ENCODE measurements at regions not wholly inside any gene's neighbourhood (a gene's known extent, or its start where the extent isn't known, plus 50 kb on each side); places are given as distances from the start of the nearest gene placed in this dataset.

- TF ChIP-seq CTCF (IDR thresholded peaks at IDR 0.05) (no peak), ZFX (IDR thresholded peaks at IDR 0.05; ENCODE audit: borderline replicate concordance) (no peak)
- no peak overlapping the region for H3K27ac ChIP-seq
These were observed 50.9 kb downstream of the DISP1 start for GRCh38 chr1:222865718-222866117.

DNA sequence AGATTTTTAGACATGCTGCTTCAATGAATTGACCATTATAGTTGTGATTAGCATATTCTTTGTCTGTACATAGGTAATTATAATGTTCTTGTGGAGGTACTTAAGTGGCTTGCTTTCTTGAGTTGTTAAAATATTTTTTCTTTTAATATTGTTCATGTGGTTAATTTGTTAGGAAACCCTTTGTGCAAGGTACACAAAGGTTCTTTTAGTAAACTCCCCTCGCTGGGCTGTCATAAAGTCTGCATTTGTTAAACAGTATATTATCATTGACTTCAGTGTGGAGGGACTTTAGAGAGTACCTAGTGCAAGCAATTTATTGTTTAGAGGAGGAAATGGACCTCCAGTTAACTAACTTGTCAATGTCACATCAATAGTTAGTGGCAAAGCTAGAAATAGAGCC, 52.5 kb downstream of the DISP1 start:
- no peak overlapping the region for H3K27ac ChIP-seq
- TF ChIP-seq CTCF (IDR thresholded peaks at IDR 0.05) (no peak), ZFX (IDR thresholded peaks at IDR 0.05; ENCODE audit: borderline replicate concordance) (no peak)

DNA sequence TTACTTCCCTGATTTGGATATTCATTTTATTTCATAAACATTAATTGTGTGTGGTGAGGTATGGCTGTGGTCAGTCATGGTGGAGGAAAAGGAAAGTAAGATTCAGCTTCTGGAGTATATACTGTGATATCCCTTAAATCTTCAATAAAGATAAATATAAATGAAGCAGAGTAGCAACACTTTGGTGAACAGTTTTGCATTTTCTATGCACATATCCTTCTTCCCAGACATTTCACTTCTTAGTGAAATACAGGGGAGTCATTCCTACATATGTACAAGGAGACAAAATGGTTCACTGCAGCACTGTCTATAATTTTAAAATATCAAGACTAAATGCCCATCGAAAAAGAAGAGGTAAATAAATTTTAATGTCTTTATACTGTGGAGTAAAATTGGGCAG, 61.3 kb downstream of the DISP1 start:
- no peak for TF ChIP-seq CTCF (IDR thresholded peaks at IDR 0.05)
- no peak for TF ChIP-seq ZFX (IDR thresholded peaks at IDR 0.05; ENCODE audit: borderline replicate concordance)
- H3K27ac ChIP-seq: no peak overlapping the region

DNA sequence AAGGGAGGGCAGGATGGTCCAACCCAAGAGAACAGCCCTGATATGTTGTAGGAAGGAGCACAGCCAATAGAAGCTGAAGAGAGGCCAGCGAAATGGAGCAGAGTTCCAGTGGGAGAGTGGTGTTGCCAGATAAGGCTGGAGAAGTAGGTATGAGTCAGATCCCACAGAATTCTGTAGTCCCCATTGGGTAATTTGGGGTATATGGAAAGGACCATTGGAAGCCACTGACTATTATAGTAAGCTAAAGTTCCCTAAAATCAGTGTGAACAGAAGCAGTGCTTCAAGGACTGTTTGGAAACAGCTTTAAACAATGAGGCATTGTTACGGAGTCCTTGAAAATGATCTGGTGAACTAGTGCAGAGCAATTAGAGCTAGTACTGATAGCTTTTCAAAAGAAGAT, 63.0 kb downstream of the DISP1 start:
- H3K27ac ChIP-seq: no peak overlapping the region
- TF ChIP-seq ZFX (IDR thresholded peaks at IDR 0.05; ENCODE audit: borderline replicate concordance) (no peak), CTCF (IDR thresholded peaks at IDR 0.05) (no peak)

DNA sequence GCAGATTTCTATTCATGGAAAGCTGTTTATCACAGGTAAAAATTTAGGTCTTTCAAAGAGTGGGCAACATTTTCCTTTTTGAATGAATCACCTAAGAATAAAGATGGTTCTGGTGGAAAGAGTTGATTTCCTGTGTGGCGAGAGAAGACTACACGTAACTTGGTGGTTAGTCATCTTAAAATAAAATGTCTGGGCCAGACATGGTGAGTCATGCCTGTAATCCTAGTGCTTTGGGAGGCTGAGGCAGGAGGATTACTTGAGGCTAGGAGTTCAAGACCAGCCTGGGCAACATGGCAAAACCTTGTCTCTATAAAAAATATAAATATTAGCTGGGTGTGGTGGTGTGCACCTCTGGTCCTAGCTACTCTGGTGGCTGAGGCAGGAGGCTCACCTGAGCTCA, 65.7 kb downstream of the DISP1 start:
- no peak for TF ChIP-seq ZFX (IDR thresholded peaks at IDR 0.05; ENCODE audit: borderline replicate concordance)
- no peak for TF ChIP-seq CTCF (IDR thresholded peaks at IDR 0.05)

DNA sequence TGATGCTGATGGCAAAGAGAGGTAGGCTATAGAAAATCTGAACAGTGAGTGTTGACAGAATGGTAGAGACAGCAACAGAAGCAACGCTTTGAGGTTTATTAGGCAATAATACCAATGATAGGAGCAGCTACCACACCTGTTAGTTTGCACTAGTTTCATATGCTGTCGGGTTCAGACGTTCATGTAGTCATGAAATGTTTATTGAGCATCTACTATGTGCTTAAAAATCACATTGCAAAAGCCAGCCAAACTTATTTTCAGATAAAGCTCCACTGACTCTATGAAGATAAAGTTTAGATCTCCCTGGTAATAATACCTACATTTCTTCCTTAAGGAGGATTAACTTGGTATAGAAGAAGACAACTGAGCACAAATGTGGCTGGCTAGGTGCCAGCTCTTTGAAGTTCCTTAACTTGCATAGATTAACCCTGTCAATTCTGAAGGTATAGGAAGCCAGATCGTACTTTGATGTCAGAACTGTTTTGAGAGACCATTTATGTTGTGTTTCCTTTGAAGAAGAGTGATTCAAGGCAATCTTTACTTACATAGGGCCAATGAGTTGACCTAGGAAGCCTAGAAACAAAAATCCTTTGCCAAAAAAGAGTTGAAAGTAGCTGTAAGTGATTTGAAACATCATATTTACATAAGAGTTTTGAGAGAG, 71.5 kb downstream of the DISP1 start:
- H3K27ac ChIP-seq: no peak overlapping the region
- TF ChIP-seq ZFX (IDR thresholded peaks at IDR 0.05; ENCODE audit: borderline replicate concordance): no peak
- no peak for TF ChIP-seq CTCF (IDR thresholded peaks at IDR 0.05)

More for the DNA sequence above, 65.7 kb downstream of the DISP1 start:
- H3K27ac ChIP-seq: no peak overlapping the region

DNA sequence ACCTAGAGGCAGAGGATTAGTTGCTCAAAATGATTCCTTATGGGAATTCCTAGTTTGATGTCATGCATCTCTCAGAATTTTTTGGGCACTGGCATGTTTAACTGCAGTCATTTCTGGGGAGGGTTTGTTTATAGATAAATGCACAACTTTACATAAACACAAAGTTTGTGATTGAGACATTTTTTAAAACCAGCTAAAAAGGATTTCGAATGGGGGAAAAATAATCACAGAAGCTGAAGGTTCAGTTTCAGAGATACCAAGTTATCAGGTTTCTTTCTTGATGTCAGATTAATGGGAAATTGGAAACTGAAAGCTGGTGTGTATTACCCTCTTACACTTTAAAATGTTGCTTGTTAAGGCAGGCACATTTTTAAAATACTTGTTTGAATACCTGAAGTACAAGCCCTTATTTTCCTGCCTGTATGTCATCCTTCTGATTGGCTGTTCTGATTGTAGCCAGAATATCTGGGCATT, 72.1 kb downstream of the DISP1 start:
- TF ChIP-seq CTCF (IDR thresholded peaks at IDR 0.05): no peak
- no peak for TF ChIP-seq ZFX (IDR thresholded peaks at IDR 0.05; ENCODE audit: borderline replicate concordance)
- no peak overlapping the region for H3K27ac ChIP-seq
